NCI-H128 (cell line): ENCODE measurements at regions not wholly inside any gene's neighbourhood (a gene's known extent, or its start where the extent isn't known, plus 50 kb on each side); places are given as distances from the start of the nearest gene placed in this dataset.

Experiments
- DNase-seq: peaks from one replicate; lab custom pipeline; 2025; ENCODE audit not compliant: unreplicated experiment; lab: John Stamatoyannopoulos, UW

DNA sequence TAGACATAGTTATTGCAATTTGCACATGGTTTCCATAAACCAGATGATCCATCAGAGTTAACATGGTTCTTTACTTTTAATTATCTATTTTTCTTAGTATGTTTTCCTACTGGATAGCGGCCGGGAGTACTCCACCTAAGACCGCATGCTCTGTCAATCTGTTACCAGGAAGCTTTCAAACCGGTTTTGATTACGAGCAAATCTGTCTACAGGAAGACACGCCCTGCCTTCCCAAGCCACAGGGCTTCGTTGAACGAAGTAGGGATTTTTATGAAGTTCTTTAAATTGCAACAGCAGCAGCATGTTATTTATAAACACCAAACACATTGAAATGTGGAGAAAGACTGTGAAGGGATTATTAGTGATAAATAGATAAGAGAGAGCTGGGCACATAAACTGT lies 283.3 kb upstream of the ROBO2 start:
- no peak for DNase-seq

- DNase-seq = no peak
Observed at GRCh38 chr3:76760336-76760735, 279.6 kb upstream of the ROBO2 start.

DNA sequence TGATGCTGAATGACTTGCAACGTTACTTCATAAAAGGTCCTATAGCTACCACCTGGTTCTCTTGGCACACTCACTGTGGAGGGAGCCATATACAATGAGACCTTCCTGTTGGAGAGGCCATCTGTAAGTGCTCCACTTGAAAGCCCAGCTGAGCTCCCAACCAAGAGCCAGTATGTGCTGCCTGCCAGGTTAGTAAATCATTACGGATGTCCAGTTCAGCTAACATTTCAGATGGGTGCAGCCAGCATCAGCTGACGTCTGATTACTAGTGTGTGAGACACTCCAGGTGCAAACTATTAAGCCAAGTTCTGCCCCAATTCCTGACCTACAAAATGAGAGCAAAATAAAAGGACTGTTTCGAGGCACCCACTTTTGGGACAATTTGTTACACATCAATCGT lies 274.4 kb upstream of the ROBO2 start:
- no peak for DNase-seq

GRCh38 chr3:76768912-76769311 lies 271.0 kb upstream of the ROBO2 start:
- no peak for DNase-seq

- no peak for DNase-seq
Observed at GRCh38 chr3:76776927-76777326, 263.0 kb upstream of the ROBO2 start.

DNA sequence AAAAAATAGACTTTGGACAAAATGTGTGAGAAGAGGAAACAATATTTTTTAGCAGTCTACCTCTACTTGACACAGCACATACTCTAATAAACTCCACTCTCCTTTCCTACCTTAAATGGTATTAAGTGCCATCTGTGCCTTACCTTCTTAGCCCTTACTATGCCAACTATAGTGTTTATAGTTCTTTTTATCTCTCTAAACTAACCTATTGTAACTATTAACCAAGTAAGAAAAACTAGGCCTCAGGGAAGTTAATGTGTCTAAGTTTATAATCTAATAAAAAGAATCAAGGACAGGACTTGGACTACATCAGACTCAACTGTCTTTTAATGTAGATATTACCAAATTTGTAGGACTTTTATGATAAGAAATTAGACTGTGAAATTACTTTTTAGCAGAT lies 251.7 kb upstream of the ROBO2 start:
- DNase-seq = no peak

GRCh38 chr3:76789237-76789636 lies 250.7 kb upstream of the ROBO2 start:
- DNase-seq = no peak

- DNase-seq = no peak
Observed at GRCh38 chr3:76811418-76811817, 228.5 kb upstream of the ROBO2 start.

GRCh38 chr3:76812649-76813242 lies 227.2 kb upstream of the ROBO2 start:
- DNase-seq = no peak

DNA sequence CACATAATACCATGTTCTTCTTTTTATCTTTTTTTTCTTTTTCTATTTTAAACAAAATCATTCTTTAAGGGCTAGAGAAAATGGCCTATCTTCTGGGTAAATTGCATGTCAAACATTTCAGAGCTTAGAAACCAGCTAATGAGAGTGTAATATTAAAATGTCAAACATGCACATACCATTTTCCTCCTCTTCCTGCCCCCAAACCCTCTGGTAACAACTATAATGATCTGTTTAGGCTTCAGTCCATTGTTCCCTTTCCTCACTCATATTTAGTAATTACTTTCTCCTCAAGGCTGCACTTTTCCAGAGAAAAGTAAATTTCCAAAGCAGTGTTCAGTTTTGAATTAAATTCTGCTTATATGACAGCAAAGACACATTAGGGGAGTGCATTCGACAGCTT lies 224.3 kb upstream of the ROBO2 start:
- DNase-seq = no peak

- no peak for DNase-seq
Observed at GRCh38 chr3:76820481-76820880, 219.4 kb upstream of the ROBO2 start.

GRCh38 chr3:76824658-76825240 lies 215.2 kb upstream of the ROBO2 start:
- no peak for DNase-seq

DNA sequence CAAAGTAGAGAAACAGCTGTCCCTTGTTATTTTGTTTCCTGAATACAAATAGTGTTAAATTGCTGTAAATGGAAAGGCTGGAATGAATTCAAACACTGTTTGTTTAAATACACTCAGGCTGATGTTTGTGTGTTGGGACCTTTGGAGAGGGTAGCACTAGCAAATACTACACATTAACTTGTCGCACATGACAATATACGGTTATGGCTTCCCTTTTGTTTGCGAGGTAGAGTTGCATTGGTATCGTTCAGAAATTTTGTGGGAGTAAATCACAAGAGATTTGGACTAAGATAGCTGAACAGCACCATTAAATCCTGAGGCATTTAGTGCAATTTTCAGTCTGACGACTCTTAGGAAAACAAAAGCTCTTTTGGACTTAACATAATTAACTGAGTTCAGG lies 213.0 kb upstream of the ROBO2 start:
- DNase-seq = no peak

DNA sequence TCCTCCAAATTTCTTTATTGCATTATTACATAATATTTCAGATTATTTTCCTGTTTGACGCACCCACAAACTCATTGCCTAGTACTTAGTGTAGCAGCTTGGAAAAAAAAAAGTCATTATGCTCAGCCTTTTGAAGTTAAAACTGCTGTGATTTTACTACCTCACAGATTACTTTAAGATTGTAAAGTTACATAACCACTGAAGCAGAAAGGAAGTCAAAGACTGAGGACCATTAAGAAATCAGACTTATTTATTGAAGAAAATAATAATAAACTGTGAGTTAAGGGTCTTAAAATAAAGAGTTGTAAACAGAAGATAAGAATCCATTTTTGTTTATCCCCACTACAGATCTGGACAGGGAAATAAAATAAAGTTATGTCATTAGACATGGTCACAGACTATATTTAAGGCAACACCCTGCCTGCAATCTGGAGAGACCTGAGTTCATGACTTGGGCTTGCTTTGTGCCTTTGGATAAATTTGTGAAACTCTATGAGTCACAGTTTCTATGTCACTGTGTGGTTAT lies 212.1 kb upstream of the ROBO2 start:
- no peak for DNase-seq

GRCh38 chr3:76834657-76835056 lies 205.2 kb upstream of the ROBO2 start:
- no peak for DNase-seq

GRCh38 chr3:76841747-76842146 lies 198.2 kb upstream of the ROBO2 start:
- no peak for DNase-seq

DNA sequence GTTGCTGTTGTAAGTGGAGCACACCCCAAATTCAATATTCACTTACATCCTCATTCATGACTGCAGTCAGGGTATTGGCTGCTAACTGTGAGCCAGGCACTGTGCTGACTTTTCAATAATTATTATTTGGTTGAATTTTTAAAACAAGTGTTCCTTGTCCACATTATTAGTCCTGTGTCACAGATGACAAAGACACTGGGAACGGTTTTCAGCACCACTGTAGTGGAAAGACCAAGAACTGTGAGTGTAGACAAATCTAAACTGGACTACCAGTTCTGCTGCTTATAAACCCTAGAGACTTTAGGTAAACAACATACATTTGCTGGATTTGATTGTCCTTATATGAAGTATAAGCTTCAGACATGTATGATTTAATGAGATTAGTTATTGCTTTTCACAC lies 197.7 kb upstream of the ROBO2 start:
- DNase-seq = no peak

DNA sequence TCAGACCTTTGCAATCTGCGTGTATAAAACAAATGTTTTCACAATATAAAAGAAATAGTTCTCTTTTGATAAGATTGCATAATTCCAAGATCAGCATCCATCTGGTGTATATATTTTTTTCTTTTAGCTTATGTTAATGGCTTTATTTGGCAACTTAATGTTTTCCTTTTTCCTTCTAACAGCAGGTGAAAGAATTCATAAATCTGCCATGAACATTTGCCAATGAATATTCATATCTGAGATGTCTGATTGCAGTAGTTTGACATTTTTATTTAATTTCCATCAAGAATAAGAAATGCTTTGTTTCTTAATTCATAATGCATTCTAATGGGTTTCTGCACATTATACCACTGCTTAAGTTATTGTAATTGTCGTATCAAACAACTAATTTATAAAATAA lies 184.4 kb upstream of the ROBO2 start:
- no peak for DNase-seq

GRCh38 chr3:76859596-76859995 lies 180.3 kb upstream of the ROBO2 start:
- DNase-seq = no peak

DNA sequence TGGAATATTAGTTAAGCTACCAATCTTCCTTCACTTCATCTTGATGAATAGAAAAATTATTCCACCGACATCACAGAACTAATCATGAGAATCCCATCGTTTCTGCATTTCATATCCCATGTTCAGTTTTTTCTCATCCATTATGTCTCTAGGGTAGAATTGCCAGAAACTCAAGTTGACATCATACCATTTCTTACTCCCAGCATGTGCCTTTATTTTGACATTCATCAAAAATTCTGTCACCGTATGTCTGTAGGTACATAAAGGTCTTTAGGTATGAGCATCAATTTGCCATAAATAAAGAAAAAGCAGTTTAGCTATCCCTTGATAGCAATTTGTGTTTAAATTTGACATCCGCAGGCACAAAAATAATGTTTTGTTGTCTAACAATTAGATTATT lies 175.5 kb upstream of the ROBO2 start:
- no peak for DNase-seq

DNA sequence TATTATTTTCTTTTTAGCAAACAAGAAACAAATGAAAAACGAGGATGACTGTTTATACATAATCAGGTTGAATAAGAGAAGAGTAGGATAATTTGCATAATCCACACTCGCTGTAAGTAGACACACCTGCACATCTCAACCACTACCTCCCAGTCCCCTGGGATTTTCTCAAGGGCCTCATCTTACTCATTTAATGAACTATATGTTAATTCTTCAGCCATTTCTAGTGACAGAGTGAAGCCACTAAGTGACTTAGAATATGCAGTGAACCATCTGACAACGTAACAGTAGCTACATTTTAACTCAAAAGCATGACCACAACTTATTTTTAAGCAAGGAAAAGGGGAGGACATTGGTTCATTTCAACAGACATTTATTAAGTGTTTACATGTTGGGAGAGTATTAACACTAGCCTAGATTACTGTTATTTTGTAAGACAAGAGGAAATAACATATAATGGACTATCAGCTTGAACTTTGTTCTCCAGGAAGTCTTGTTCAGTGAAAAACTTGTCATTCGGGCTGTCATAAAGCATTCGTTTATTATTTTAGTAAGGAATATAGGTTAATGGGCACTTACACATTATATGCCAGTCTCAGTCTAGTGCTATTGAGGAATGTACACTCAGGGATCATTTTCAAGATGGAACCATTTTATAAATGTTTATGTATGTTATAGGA lies 173.0 kb upstream of the ROBO2 start:
- DNase-seq = no peak

DNA sequence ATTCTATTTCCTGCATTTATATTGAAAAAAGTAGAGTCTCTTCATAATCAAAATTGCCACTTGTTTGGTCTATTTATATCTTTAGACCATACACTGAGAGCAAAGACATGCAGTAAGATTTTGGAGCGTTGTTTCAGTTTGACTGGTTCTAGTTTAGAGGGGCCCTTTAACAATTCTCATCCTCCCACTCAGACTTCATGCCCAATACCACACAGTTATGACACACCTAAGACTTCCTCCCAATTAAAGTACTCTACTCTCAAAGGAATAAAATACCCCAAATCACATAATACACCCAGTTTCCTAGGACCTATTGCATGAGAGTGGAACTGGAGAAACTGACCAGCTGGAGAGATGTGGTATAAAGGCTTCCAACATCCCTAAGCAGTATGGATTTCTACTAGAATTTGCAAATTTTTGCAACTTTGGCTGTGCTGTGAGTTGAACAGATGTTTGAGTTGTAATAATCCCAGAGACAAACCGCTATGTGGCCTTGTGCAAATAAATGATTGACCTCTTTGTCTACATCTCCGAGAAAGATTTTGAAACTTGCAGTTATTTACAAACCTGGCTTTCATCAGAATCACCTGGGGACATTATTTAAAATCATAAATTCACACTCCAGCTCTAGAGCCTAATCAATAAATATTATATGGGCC lies 170.0 kb upstream of the ROBO2 start:
- DNase-seq = no peak
